HG02981 (cell line): ENCODE measurements at regions not wholly inside any gene's neighbourhood (a gene's known extent, or its start where the extent isn't known, plus 50 kb on each side); places are given as distances from the start of the nearest gene placed in this dataset.

Experiments used
- ATAC-seq: cut with Tn5 transposase; IDR thresholded peaks from one replicate; pipeline ENCODE4 v1.9.1; 2021; ENCODE audit warnings: mild to moderate bottlenecking, moderate library complexity; ENCODE audit not compliant: unreplicated experiment

GRCh38 chr2:217530392-217531090 lies 472.3 kb downstream of the TNS1 start:
- no peak for ATAC-seq

- no peak for ATAC-seq
These were observed 473.5 kb downstream of the TNS1 start for GRCh38 chr2:217529271-217529670.

- no peak for ATAC-seq
These were observed 475.1 kb downstream of the TNS1 start for GRCh38 chr2:217527590-217528202.

GRCh38 chr2:217525076-217525475 lies 477.7 kb downstream of the TNS1 start:
- ATAC-seq = no peak

- ATAC-seq = no peak
These were observed 479.5 kb downstream of the TNS1 start for GRCh38 chr2:217523286-217523685.

GRCh38 chr2:217521820-217522219 lies 481.0 kb downstream of the TNS1 start:
- no peak for ATAC-seq

- no peak for ATAC-seq
These were observed 482.3 kb downstream of the TNS1 start for GRCh38 chr2:217520356-217521010.

GRCh38 chr2:217517402-217517801 lies 485.4 kb downstream of the TNS1 start:
- ATAC-seq = no peak

GRCh38 chr2:217515615-217516309 lies 487.0 kb downstream of the TNS1 start:
- ATAC-seq = no peak

- no peak for ATAC-seq
These were observed 489.5 kb downstream of the TNS1 start for GRCh38 chr2:217513258-217513657.

GRCh38 chr2:217512728-217513127 lies 490.1 kb downstream of the TNS1 start:
- ATAC-seq = no peak

GRCh38 chr2:217512259-217512658 lies 490.5 kb downstream of the TNS1 start:
- no peak for ATAC-seq

GRCh38 chr2:217511850-217512249 lies 490.9 kb downstream of the TNS1 start:
- no peak for ATAC-seq

GRCh38 chr2:217510771-217511291 lies 492.0 kb downstream of the TNS1 start:
- ATAC-seq = no peak

GRCh38 chr2:217505303-217505702 lies 497.5 kb downstream of the TNS1 start:
- ATAC-seq = no peak

GRCh38 chr2:217501887-217502286 lies 500.9 kb downstream of the TNS1 start:
- no peak for ATAC-seq

- no peak for ATAC-seq
These were observed 504.9 kb downstream of the TNS1 start for GRCh38 chr2:217497843-217498377.

GRCh38 chr2:217494557-217494956 lies 508.2 kb downstream of the TNS1 start:
- no peak for ATAC-seq

GRCh38 chr2:217491271-217491670 lies 511.5 kb downstream of the TNS1 start:
- no peak for ATAC-seq

GRCh38 chr2:217489145-217489960 lies 513.4 kb downstream of the TNS1 start:
- ATAC-seq = no peak
